ENCODE measurements at regions not wholly inside any gene's neighbourhood (a gene's known extent, or its start where the extent isn't known, plus 50 kb on each side); places are given as distances from the start of the nearest gene placed in this dataset.

- Histone ChIP-seq H3K27ac (ENCODE audit: low read depth in 1 of 2, low read length in 2 of 2) (no peak overlapping the region), H3K36me3 (ENCODE audit: control insufficient read depth in 4 of 4, insufficient read depth in 3 of 4, low read depth in 1 of 4, low read length in 3 of 4) (no peaks in the 10 kb centered on the region), H3K9ac (ENCODE audit: low read depth in 1 of 2, low read length in 2 of 2) (no peak overlapping the region), H3K27me3 (ENCODE audit: control insufficient read depth in 4 of 4, insufficient read depth in 4 of 4, low read length in 3 of 4) (no peaks in the 10 kb centered on the region), H3K4me1 (ENCODE audit: control insufficient read depth in 4 of 4, insufficient read depth in 4 of 4, low read length in 3 of 4) (peaks cover 0 to 5% (median 0%) of the 10 kb centered on the region in 4 donors), H3K9me3 (ENCODE audit: control insufficient read depth in 4 of 4, low read length in 3 of 4) (no peaks in the 10 kb centered on the region), H3K4me3 (ENCODE audit: low read depth in 1 of 3, low read length in 3 of 3) (no peak overlapping the region)
- no peak for DNase-seq (ENCODE audit: low spot score)
- WGBS: 68% methylated on average over 4 of the region's 4 CpGs
- TF ChIP-seq NR2F2 (IDR thresholded peaks at IDR 0.05) (peak; percentile 37), HNF4G (IDR thresholded peaks at IDR 0.05) (no peak)
Observed at GRCh38 chr21:38753557-38753971, 52.2 kb upstream of the ETS2 start.

Data from liver (tissue), 7 donors.